WERI-Rb-1 (cell line): ENCODE measurements at regions not wholly inside any gene's neighbourhood (a gene's known extent, or its start where the extent isn't known, plus 50 kb on each side); places are given as distances from the start of the nearest gene placed in this dataset.

Source experiments
- DNase-seq: peaks from one replicate; pipeline ENCODE4 v3.0.0-alpha.2; 2020
- H3K27ac ChIP-seq: fragments of 250-450 bp; sonication (Bioruptor Pico); 2 replicates; pipeline ENCODE4 v1.5.1; 2020; ENCODE audit warnings: mild to moderate bottlenecking, moderate library complexity
- H3K27me3 ChIP-seq: fragments of 250-450 bp; sonication (Bioruptor Pico); 2 replicates; pipeline ENCODE4 v1.5.1; 2021; ENCODE audit warnings: mild to moderate bottlenecking, low read depth, moderate library complexity; ENCODE audit not compliant: insufficient read depth, severe bottlenecking
- H3K36me3 ChIP-seq: fragments of 250-450 bp; sonication (Bioruptor Pico); 2 replicates; pipeline ENCODE4 v1.5.1; 2020; ENCODE audit warnings: mild to moderate bottlenecking, moderate library complexity
- H3K4me3 ChIP-seq: 2 replicates; pipeline ENCODE4 v1.5.1; 2011; ENCODE audit warnings: low read depth, mild to moderate bottlenecking, control low read depth, low read length
- H3K9me3 ChIP-seq: fragments of 250-450 bp; sonication (Bioruptor Pico); 2 replicates; pipeline ENCODE4 v1.5.1; 2021; ENCODE audit warnings: mild to moderate bottlenecking, moderate library complexity; ENCODE audit not compliant: severe bottlenecking
- TF ChIP-seq, protein P1 (sequence below): IDR thresholded peaks from 2 replicates; pipeline ENCODE4 v1.5.1; 2011; ENCODE audit warnings: low read depth, mild to moderate bottlenecking, control low read depth, inconsistent platforms, low read length

DNA sequence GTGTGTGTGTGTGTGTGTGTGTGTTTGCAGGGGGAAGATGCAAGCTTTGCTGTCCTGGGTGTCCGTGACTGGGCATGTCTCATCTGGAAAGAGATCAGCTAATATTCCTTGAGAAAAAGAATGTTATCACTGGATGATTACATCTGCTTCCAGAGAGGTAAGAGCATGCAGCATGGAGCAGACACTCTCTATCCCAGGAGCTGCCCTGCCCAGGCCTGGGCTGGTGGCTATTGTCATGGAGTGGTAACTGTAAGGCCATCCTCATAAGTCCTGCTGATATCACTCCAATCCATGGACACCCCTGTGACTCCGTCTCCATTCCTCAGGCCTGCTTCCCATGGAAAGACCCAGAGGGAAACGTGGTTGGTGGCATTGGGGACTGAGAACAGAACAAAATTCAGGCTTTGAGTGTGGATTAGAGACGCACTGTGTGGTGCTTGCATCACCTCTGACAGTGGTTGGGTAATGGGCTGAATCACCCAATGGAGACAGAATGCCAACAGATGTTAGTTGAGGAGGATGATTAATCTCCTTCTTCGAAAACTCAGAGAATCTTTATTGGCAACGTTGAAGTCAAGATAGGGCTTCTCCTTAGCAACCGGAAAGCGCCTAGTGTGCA is 52.0 kb upstream of the KCNIP1 start:
- no peak for DNase-seq
- Histone ChIP-seq H3K27me3 (peaks cover 62% of the 10 kb centered on the region), H3K36me3 (no peaks in the 10 kb centered on the region), H3K9me3 (no peaks in the 10 kb centered on the region), H3K27ac (no peak overlapping the region), H3K4me3 (no peak overlapping the region)
- TF ChIP-seq, protein P1, sequence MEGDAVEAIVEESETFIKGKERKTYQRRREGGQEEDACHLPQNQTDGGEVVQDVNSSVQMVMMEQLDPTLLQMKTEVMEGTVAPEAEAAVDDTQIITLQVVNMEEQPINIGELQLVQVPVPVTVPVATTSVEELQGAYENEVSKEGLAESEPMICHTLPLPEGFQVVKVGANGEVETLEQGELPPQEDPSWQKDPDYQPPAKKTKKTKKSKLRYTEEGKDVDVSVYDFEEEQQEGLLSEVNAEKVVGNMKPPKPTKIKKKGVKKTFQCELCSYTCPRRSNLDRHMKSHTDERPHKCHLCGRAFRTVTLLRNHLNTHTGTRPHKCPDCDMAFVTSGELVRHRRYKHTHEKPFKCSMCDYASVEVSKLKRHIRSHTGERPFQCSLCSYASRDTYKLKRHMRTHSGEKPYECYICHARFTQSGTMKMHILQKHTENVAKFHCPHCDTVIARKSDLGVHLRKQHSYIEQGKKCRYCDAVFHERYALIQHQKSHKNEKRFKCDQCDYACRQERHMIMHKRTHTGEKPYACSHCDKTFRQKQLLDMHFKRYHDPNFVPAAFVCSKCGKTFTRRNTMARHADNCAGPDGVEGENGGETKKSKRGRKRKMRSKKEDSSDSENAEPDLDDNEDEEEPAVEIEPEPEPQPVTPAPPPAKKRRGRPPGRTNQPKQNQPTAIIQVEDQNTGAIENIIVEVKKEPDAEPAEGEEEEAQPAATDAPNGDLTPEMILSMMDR = no peak

DNA sequence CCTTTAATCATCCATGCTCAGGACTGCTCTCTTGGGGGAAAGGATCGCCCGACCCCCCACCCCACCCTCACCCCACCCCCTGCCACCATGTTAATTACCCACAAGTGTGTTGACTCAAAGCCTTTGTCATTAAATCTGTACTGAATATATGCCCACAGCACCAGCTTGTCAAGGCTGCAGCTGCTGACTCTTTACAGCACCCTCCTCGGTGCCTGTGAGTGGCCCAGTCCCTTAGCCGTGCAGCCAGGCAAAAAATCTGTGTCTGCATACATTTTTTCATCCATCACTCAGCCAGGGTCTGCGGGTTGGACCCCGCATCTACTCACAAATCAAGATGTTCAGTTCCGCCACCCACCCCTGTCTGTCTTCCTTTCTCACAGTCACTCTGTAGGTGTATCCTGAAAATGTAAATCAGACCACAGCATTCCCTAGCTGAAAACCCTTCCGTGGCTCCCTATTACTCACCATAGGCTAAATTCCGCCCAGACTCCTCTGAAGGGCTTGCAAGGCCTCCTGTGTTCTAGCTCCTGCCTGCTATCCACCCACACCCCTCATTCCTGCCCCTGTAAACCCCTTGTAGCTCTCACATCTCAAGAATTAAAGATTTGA is 53.7 kb upstream of the KCNIP1 start:
- no peaks in the 10 kb centered on the region for H3K36me3 ChIP-seq
- peaks cover under 1% of the 10 kb centered on the region for H3K9me3 ChIP-seq
- no peak for DNase-seq
- H3K4me3 ChIP-seq = no peak overlapping the region
- H3K27me3 ChIP-seq = peaks cover 69% of the 10 kb centered on the region
- no peak overlapping the region for H3K27ac ChIP-seq
- TF ChIP-seq, protein P1 = no peak

DNA sequence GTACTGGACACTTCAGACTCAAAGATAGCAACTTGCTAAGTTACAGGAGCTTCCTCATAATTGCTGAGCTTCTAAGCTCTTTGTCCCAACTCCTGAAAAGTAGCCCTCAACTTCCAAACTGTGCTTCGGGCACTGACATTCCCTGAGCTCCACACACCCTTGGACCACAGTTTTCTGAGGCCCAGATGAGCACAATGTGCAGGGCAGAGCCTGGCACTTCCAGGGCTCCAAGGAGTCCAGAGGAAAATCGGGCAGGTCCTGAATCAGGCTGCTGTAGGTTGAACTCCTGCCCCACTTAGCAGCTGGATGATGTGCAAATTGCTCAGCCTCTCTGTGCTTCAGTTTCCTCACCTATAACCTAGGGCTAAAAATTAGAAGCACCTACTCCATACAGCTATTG is 54.6 kb upstream of the KCNIP1 start:
- TF ChIP-seq, protein P1 = no peak
- Histone ChIP-seq H3K27ac (no peak overlapping the region), H3K27me3 (peaks cover 76% of the 10 kb centered on the region), H3K4me3 (no peak overlapping the region), H3K9me3 (peaks cover 3% of the 10 kb centered on the region), H3K36me3 (no peaks in the 10 kb centered on the region)
- DNase-seq = no peak

DNA sequence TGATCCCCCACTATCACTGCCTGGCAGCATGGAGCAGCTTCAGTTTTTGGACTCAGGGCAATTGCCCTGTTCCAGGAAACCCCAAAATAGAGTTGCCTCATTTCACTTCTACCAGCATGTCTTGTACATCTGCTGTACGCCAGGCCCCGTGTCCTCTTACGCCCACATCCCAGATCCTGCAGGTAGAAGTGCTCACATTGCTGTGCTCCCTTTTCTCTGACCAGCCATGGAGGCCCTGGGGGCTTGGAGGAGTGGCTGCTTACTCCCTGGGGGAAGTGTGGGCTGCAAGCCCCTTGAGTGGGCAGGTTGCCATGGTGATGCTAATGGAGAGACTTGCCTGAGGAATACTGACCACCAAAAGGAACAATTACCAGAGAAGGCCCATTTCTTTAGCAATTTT is 55.6 kb upstream of the KCNIP1 start:
- no peaks in the 10 kb centered on the region for H3K36me3 ChIP-seq
- TF ChIP-seq, protein P1 = no peak
- no peak for DNase-seq
- peaks cover 3% of the 10 kb centered on the region for H3K9me3 ChIP-seq
- no peak overlapping the region for H3K4me3 ChIP-seq
- no peak overlapping the region for H3K27ac ChIP-seq
- peaks cover 72% of the 10 kb centered on the region for H3K27me3 ChIP-seq

DNA sequence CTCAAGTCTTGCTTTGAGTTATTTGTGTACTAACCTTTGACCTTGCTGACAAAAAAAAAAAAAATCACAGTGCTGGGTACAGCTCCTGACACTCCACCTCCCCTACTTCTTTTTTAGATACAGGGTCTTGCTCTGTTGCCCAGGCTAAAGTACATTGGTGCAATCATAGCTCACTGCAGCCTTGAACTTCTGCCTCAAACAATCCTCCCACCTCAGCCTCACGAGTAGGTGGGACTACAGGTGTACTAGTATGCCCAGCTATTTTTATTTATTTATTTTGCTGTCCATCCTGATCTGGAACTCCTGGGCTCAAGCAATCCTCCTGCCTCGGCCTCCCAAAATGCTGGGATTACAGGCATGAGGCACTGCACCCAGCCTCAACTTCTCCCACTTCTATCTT is 57.2 kb upstream of the KCNMB1 start:
- H3K27me3 ChIP-seq = peaks cover 56% of the 10 kb centered on the region
- H3K36me3 ChIP-seq = no peaks in the 10 kb centered on the region
- no peak overlapping the region for H3K27ac ChIP-seq
- DNase-seq = no peak
- no peak overlapping the region for H3K4me3 ChIP-seq
- H3K9me3 ChIP-seq = peaks cover 3% of the 10 kb centered on the region
- TF ChIP-seq, protein P1 = no peak

DNA sequence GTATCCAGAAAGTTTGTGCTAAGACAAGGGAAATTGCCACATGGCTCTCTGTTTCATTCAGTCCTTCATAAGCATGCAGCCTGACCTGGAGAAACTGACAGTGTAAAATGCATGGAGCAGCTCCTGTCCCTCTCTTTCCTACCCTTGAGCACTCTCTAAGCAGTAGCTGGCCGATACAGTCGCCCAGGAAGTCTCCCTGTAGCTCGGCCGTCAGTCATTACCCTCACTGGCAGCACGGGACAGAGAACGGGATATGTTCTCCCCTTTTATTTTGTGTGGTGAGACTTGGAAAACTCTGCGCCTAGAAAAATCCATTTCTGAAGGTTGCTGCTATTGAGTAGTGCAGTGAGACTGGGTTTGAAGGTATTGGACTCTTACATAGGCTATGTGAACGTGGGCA is 56.8 kb upstream of the KCNMB1 start:
- Histone ChIP-seq H3K27ac (no peak overlapping the region), H3K9me3 (peaks cover 3% of the 10 kb centered on the region)
- DNase-seq = no peak

More for the DNA sequence above, 56.8 kb upstream of the KCNMB1 start:
- Histone ChIP-seq H3K4me3 (no peak overlapping the region), H3K36me3 (no peaks in the 10 kb centered on the region), H3K27me3 (peaks cover 59% of the 10 kb centered on the region)
- TF ChIP-seq, protein P1 = no peak
